Hepatocyte (in vitro differentiated cells): ENCODE measurements at regions not wholly inside any gene's neighbourhood (a gene's known extent, or its start where the extent isn't known, plus 50 kb on each side); places are given as distances from the start of the nearest gene placed in this dataset.

Source experiments
- EZH2 ChIP-seq: fragments of 200-600 bp; sonication (generic); IDR thresholded peaks from 2 replicates; pipeline ENCODE4 v1.6.1; 2016; ENCODE audit warnings: antibody characterized with exemption, mild to moderate bottlenecking, borderline replicate concordance
- EZH2phosphoT487 ChIP-seq: fragments of 200-600 bp; sonication (generic); IDR thresholded peaks from one replicate; pipeline ENCODE4 v1.6.1; 2018; ENCODE audit warnings: antibody characterized with exemption, mild to moderate bottlenecking, low read depth, moderate library complexity; ENCODE audit not compliant: unreplicated experiment, severe bottlenecking
- TF ChIP-seq, protein P1 (sequence below): fragments of 200-600 bp; sonication (generic); IDR thresholded peaks from 2 replicates; pipeline ENCODE4 v1.5.1; 2016; ENCODE audit warnings: antibody characterized with exemption, mild to moderate bottlenecking; ENCODE audit not compliant: poor library complexity

DNA sequence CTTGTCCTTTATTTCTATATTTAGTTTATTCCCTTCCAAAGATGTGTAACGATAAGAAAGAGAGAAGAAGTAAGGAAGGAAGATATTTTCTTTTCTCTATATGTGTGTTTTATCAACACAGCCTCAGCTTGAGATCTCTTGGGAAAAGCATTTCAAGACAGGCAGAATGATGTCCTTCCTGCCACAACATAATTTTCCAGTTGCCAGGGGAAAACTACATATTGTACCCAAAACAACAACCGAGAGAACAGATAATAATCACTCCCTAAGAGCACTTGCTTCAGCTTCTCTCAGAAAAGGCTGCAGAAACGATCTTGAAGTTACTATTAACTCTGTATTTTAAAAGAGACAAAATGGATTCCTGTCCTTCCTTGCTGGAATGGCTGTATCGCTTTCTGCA is 151.4 kb upstream of the ITGB1 start:
- TF ChIP-seq, protein P1, sequence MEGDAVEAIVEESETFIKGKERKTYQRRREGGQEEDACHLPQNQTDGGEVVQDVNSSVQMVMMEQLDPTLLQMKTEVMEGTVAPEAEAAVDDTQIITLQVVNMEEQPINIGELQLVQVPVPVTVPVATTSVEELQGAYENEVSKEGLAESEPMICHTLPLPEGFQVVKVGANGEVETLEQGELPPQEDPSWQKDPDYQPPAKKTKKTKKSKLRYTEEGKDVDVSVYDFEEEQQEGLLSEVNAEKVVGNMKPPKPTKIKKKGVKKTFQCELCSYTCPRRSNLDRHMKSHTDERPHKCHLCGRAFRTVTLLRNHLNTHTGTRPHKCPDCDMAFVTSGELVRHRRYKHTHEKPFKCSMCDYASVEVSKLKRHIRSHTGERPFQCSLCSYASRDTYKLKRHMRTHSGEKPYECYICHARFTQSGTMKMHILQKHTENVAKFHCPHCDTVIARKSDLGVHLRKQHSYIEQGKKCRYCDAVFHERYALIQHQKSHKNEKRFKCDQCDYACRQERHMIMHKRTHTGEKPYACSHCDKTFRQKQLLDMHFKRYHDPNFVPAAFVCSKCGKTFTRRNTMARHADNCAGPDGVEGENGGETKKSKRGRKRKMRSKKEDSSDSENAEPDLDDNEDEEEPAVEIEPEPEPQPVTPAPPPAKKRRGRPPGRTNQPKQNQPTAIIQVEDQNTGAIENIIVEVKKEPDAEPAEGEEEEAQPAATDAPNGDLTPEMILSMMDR: no peak
- no peak for TF ChIP-seq EZH2
- TF ChIP-seq EZH2phosphoT487: no peak
